ENCODE measurements at regions not wholly inside any gene's neighbourhood (a gene's known extent, or its start where the extent isn't known, plus 50 kb on each side); places are given as distances from the start of the nearest gene placed in this dataset.
"Not testable (repeated sequence)": the region's sequence is repeated elsewhere in the genome, so short reads cannot be mapped to it uniquely, and the experiment has no call there.

GRCh38 chr2:53544871-53545558, 222.6 kb upstream of the CHAC2 start:
- no peak for DNase-seq (ENCODE audit: low spot score)
- in situ Hi-C loops (cut with HindIII; ENCODE audit: low sequenced_read_pairs): no loop called here

DNA sequence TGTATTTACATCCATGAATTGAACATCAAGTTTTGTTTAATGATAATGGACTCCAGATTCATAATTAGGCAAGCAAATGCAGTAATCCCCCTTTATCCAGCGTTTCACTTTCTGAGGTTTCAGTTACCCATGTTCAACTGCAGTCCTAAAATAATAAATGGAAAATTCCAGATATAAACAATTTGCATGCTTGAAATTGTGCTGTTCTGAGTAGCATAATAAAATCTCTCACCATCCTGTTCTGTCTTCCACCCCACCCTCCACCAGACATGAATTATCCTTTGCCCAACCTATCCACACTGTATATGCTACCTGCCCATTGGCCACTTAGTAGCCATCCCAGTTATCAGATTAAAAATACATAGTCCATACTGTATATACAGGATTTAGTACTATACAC, 224.5 kb upstream of the CHAC2 start:
- in situ Hi-C loops (cut with HindIII; ENCODE audit: low sequenced_read_pairs): no loop called here
- DNase-seq (ENCODE audit: low spot score): no peak

GRCh38 chr2:53536583-53537361, 230.8 kb upstream of the CHAC2 start:
- DNase-seq (ENCODE audit: low spot score): no peak
- in situ Hi-C loops (cut with HindIII; ENCODE audit: low sequenced_read_pairs): no loop called here

- no peak for DNase-seq (ENCODE audit: low spot score)
- in situ Hi-C loops (cut with HindIII; ENCODE audit: low sequenced_read_pairs): no loop called here
Measured at GRCh38 chr2:53535234-53535840, 232.3 kb upstream of the CHAC2 start.

- no peak for DNase-seq (ENCODE audit: low spot score)
- in situ Hi-C loops (cut with HindIII; ENCODE audit: low sequenced_read_pairs): no loop called here
Measured at GRCh38 chr2:53530126-53530525, 237.5 kb upstream of the CHAC2 start.

DNA sequence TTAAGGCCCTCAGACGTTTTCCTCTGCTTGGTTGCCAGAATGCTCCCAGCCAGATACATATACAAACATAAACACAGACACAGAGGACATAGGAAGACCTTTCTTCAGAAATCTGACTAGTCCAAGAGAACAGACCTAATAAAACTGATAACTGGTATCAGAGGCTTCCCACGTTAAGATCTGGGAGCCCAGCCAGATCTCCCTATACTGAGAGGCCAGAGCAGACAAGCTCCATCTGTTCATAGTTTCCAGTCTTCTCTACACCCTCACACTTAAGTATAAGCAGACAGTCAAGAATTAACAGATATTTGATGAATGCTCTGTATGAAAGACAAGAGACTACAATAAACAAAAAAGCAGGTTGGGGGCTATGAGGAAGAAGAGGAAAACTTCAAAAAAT, 240.5 kb upstream of the CHAC2 start:
- in situ Hi-C loops (cut with HindIII; ENCODE audit: low sequenced_read_pairs): no loop called here
- peak; percentile 57 for DNase-seq (ENCODE audit: low spot score)

DNA sequence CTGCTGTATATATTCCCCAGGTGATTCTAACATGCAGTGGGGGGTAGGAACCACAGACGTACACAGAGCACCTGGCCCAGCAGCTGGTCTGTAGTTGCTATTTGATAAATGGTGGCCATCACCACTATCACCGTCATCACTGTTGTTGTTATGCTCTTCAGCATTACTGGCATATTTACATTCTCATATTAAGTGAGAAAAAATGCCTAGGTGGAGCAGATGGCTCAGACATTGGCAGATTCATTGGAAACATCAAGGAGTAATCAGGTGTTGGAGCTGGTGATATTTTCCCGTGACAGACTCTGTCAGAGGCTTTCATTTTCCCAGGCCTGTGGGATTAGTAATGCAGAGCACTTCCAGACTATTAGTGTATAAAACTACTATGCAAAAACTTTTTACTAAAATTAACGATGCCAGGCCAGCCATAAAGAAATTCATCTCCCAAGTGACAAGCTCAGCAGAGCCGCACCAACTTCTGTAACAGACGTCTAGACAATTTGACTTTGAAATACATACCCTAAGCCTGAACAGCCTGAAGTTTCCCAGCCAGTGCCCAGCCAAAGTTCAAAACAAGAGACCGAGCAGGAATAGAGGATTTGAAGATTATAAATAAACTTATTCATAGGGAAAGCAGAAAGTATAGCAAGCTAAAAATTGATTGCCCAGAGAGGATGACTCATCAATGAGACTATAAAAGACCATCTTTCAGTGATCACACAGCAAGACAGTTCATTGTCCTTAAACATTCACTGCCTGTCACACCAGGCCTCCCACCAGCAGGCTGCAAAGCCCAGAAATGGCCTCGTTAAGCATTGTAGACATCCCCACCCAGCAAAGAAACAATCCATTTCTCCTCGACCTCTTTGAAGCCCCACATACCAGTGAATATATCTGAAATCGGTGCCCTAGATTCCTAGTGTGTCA, 247.4 kb upstream of the CHAC2 start:
- peak; percentile 6 for DNase-seq (ENCODE audit: low spot score)
- in situ Hi-C loops (cut with HindIII; ENCODE audit: low sequenced_read_pairs): no loop called here

DNA sequence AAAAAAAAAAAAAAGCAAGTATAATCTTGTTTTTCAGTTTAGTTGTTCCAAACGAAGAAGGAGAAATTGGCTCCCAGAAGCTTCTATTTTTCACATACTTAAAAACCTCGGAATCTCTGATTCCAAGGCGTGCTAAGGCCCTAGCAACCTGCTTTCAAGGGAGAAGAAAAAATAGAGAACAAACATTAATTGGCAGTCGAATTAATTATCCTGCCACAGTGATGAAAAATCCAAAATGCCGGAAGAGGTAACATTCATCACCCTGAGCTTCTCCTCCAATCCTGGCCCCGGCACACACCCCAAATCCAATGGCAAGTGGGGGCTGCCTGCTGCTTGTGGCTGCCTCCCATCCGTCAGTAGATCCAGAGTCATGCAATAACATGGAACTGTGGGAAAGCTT, 250.2 kb upstream of the CHAC2 start:
- in situ Hi-C loops (cut with HindIII; ENCODE audit: low sequenced_read_pairs): no loop called here
- no peak for DNase-seq (ENCODE audit: low spot score)

DNA sequence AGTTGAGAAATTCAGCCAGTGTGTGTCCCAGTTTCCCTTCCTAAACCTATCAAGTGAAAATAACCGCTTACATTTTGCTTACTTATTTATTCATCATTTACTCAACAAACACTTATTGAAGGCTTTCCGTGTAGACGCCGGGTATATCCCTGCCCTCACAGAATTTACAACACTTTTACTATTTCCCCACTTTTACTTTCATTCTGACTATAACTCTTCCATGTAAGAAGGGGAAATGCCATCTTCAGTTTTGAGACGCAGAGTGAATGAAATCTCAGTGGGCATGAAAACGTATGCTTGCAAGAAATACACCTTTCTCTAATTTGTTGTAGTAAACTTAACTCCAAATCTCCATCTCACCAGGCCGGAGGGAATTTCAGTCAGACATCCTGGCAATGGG, 251.0 kb upstream of the CHAC2 start:
- no peak for DNase-seq (ENCODE audit: low spot score)
- in situ Hi-C loops (cut with HindIII; ENCODE audit: low sequenced_read_pairs): no loop called here

GRCh38 chr2:53515435-53516332, 251.9 kb upstream of the CHAC2 start:
- no peak for DNase-seq (ENCODE audit: low spot score)
- in situ Hi-C loops (cut with HindIII; ENCODE audit: low sequenced_read_pairs): no loop called here

- no peak for DNase-seq (ENCODE audit: low spot score)
- in situ Hi-C loops (cut with HindIII; ENCODE audit: low sequenced_read_pairs): no loop called here
Measured at GRCh38 chr2:53513167-53513666, 254.4 kb upstream of the CHAC2 start.

DNA sequence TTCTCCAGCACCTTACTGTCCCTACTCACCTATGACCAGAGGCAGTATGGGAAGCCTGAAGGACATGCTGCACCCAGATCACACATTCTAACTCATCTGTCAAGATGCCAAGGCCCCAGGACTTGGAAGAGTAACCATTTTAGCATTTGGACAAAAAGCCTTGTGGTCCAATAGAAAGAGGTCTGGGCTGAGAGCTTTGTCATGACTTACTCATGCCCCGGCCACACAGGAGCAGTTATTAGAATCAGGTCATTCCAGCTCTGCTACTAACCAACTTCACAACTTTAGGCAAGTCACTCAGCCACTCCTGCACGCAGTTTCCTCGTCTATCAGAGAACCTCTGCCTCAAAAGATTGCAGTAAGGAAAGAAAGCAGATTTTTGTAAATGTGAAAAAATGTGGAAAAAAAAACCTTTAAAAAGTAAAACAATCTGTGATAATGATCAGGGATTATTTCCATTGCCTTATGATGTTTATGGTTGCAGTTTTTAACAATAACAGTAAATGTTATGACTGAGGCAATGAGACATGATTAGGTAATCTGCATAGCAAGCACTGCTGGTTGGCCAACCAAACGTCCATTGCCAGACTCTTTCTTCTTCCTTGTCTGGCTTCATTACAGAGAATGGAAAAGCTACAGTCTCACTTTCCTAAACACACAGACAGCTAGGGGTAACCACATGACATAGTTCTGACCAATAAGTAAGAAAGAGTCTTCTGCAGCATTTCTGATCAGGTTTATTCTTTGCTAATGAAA, 255.4 kb upstream of the CHAC2 start:
- in situ Hi-C loops (cut with HindIII; ENCODE audit: low sequenced_read_pairs): no loop called here

DNA sequence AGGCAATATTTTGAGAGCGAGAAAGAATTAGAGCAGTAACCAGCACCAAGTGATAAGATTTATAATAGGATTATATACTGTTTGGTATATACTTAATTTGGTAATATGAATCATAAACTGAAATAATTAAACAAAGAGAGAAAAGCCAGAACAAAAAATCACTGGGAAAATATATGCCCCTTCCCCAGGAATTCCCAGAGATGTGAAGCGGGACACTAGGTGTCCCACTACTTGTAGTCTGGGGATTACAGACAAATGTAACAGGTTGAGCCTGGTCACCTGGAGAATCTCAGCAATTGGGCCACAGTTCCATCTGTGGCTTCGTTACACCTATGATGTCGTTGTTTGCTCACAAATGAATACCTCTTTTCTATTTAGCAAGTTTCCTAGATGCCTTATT, 256.1 kb upstream of the CHAC2 start:
- in situ Hi-C loops (cut with HindIII; ENCODE audit: low sequenced_read_pairs): no loop called here
- DNase-seq (ENCODE audit: low spot score): no peak

More for the DNA sequence above, 255.4 kb upstream of the CHAC2 start:
- DNase-seq (ENCODE audit: low spot score): no peak

- peak; percentile 8 for DNase-seq (ENCODE audit: low spot score)
- in situ Hi-C loops (cut with HindIII; ENCODE audit: low sequenced_read_pairs): no loop called here
Measured at GRCh38 chr2:53510401-53510800, 257.2 kb upstream of the CHAC2 start.

DNA sequence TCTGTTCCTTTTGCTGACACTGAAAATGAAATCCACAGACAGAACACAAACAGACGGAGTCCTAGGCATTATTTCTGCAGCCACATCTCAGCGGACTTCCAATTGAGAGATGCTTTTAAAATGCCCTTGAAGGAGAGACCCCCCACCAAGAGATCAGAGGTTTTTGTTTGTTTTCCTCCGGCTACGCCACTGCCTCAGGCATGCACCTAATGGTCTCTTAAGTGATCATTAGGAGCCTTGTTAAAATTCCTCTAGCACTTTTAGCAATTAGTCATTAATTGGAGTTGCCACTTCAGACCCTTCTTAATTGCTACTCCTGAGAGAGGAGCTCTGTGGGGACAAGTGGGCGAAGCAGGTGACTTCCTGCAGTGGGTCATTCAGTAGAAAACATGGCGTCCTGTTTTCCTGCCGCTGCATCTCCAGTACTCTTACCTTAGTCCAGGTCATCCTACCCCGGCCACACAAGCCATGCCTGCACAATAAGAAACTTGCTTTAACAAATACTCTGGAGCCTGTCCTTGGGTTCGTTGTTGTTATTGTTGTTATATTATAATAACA, 257.7 kb upstream of the CHAC2 start:
- in situ Hi-C loops (cut with HindIII; ENCODE audit: low sequenced_read_pairs): no loop called here
- no peak for DNase-seq (ENCODE audit: low spot score)

DNA sequence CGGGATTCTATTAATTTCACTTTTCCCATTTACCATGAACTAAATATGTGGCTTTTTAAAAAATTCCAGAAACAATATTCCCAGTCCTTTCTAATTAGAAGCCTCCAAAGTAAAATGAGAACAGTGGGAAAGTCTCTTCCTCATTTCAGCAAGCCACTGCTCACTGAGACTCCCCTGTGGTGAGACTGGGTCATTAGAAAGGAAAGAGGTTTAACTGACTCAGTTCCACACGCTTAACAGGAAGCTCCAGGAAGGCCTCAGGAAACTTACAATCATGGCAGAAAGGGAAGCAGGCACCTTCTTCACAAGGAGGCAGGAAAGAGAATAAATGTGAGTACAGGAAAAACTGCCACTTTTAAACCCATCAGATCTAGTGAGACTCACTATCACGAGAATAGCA, 258.9 kb upstream of the CHAC2 start:
- DNase-seq (ENCODE audit: low spot score): no peak
- in situ Hi-C loops (cut with HindIII; ENCODE audit: low sequenced_read_pairs): no loop called here

GRCh38 chr2:53507070-53507469, 260.5 kb upstream of the CHAC2 start:
- peak; percentile 10 for DNase-seq (ENCODE audit: low spot score)
- in situ Hi-C loops (cut with HindIII; ENCODE audit: low sequenced_read_pairs): not testable (repeated sequence)

Measured in G401 (cell line).